Keratinocyte (primary cell): ENCODE measurements at regions not wholly inside any gene's neighbourhood (a gene's known extent, or its start where the extent isn't known, plus 50 kb on each side); places are given as distances from the start of the nearest gene placed in this dataset.

Experiments
- CTCF ChIP-seq, 3 experiments: IDR thresholded peaks in 1 of 3; conservative IDR thresholded peaks in 1 of 3; optimal IDR thresholded peaks in 1 of 3; 2 replicates in 2 of 3; 3 replicates in 1 of 3; pipeline versions ENCODE3 to v1.5.1; 2011; ENCODE audit warnings: low read length in 3 of 3, mild to moderate bottlenecking in 3 of 3, moderate library complexity in 2 of 3, control low read depth in 1 of 3, inconsistent platforms in 1 of 3; ENCODE audit not compliant: insufficient read depth in 2 of 3; ENCODE audit errors: extremely low read depth in 1 of 3
- EZH2 ChIP-seq: IDR thresholded peaks from one replicate; pipeline ENCODE4 v1.6.1; 2012; ENCODE audit warnings: inconsistent platforms, mild to moderate bottlenecking, low read length, moderate library complexity

GRCh38 chr1:101613546-101613945 is 376.7 kb downstream of the S1PR1 start:
- no peak for TF ChIP-seq CTCF (optimal IDR thresholded peaks at IDR 0.05 in 1 of 3, IDR thresholded peaks at IDR 0.05 in 1 of 3, conservative IDR thresholded peaks at IDR 0.05 in 1 of 3; ENCODE audit: extremely low read depth in 1 of 3, insufficient read depth in 2 of 3, low read length in 3 of 3)
- TF ChIP-seq EZH2 = no peak
